Kidney (tissue), 13 donors: ENCODE measurements at regions not wholly inside any gene's neighbourhood (a gene's known extent, or its start where the extent isn't known, plus 50 kb on each side); places are given as distances from the start of the nearest gene placed in this dataset.

Source experiments
- DNase-seq, 5 donors: peaks; one replicate each; pipeline ENCODE4 v3.0.0-alpha.2; 2013 to 2020
- FAIRE-seq: peaks from 2 replicates; lab custom pipeline; 2012; peaks lifted over from hg19 to GRCh38; lab: Jason Lieb, UNC
- H3K27ac ChIP-seq, 2 donors: one replicate each; pipeline ENCODE4 v1.7.0; 2013; ENCODE audit warnings: low read depth in 2 of 2, low read length in 2 of 2, inconsistent platforms in 1 of 2
- H3K27me3 ChIP-seq: one replicate; pipeline ENCODE4 v1.7.1; 2013; ENCODE audit warnings: low read length, inconsistent platforms; ENCODE audit not compliant: control insufficient read depth, insufficient read depth
- H3K36me3 ChIP-seq, 3 donors: one replicate each; pipeline versions ENCODE4 v1.7.0 to v1.7.1; 2013; ENCODE audit warnings: low read length in 3 of 3, control low read depth in 1 of 3, inconsistent platforms in 1 of 3; ENCODE audit not compliant: insufficient read depth in 3 of 3, control insufficient read depth in 2 of 3
- H3K4me1 ChIP-seq, 3 donors: one replicate each; pipeline versions ENCODE4 v1.7.0 to v1.7.1; 2013; ENCODE audit warnings: low read length in 3 of 3, inconsistent platforms in 1 of 3, low read depth in 1 of 3; ENCODE audit not compliant: control insufficient read depth in 2 of 3, insufficient read depth in 2 of 3
- H3K4me3 ChIP-seq, 3 donors: one replicate each; pipeline versions ENCODE4 v1.7.0 to v1.8.1; 2013; ENCODE audit warnings: low read length in 3 of 3, control low read depth in 1 of 3, inconsistent platforms in 1 of 3
- H3K9ac ChIP-seq, 3 donors: one replicate each; pipeline versions ENCODE4 v1.7.0 to v1.7.1; 2013; ENCODE audit warnings: low read length in 3 of 3, control low read depth in 1 of 3, inconsistent platforms in 1 of 3
- H3K9me3 ChIP-seq, 3 donors: one replicate each; pipeline versions ENCODE4 v1.7.0 to v1.7.1; 2013; ENCODE audit warnings: low read length in 3 of 3, control low read depth in 1 of 3, inconsistent platforms in 1 of 3; ENCODE audit not compliant: control insufficient read depth in 2 of 3, insufficient read depth in 1 of 3
- intact Hi-C: fragments of 100-400 bp; cut with DNase I; formaldehyde crosslinking; loops from one replicate; pipeline ENCODE4 v1.11.1; 2022
- TF ChIP-seq, protein P1 (sequence below): IDR thresholded peaks from 3 replicates; pipeline ENCODE4 v1.5.1; 2012; ENCODE audit warnings: mild to moderate bottlenecking, moderate library complexity, borderline replicate concordance; ENCODE audit not compliant: insufficient read depth; ENCODE audit errors: extremely low read depth
- donor health status: control.
- donor health status: control.
- donor health status: control.
- donor health status: control.
- donor health status: control.
- donor health status: DM: yes; HTN: yes; CAD: no.
- donor health status: Normal renal cell carcinoma (clear cell type).

DNA sequence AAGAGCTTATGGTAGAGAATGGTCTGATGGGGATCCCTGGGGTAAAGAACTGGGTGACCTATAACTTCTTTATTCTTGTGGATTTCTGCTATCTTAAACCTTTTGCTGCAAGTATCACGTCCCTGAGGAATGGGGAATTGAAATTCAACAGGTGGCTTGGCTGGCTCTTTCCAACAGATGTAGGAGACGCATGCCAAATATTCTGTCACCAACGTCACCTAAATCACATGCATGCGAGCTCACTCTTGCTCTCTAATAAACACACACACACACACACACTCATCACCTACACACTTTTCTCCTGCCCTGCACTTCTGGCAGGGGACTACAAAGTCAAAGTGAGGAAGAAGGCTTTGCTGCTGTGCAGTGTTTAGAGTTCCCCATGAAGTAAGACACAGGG lies 145.8 kb upstream of the NECTIN3 start:
- intact Hi-C loops, result no loop called here
- H3K27ac ChIP-seq, result no peak overlapping the region
- H3K4me1 ChIP-seq, result no peaks in the 10 kb centered on the region
- H3K9ac ChIP-seq, result no peak overlapping the region
- DNase-seq (no peak), FAIRE-seq (no peak)
- H3K27me3 ChIP-seq, result no peaks in the 10 kb centered on the region
- no peaks in the 10 kb centered on the region for H3K9me3 ChIP-seq
- TF ChIP-seq, protein P1, sequence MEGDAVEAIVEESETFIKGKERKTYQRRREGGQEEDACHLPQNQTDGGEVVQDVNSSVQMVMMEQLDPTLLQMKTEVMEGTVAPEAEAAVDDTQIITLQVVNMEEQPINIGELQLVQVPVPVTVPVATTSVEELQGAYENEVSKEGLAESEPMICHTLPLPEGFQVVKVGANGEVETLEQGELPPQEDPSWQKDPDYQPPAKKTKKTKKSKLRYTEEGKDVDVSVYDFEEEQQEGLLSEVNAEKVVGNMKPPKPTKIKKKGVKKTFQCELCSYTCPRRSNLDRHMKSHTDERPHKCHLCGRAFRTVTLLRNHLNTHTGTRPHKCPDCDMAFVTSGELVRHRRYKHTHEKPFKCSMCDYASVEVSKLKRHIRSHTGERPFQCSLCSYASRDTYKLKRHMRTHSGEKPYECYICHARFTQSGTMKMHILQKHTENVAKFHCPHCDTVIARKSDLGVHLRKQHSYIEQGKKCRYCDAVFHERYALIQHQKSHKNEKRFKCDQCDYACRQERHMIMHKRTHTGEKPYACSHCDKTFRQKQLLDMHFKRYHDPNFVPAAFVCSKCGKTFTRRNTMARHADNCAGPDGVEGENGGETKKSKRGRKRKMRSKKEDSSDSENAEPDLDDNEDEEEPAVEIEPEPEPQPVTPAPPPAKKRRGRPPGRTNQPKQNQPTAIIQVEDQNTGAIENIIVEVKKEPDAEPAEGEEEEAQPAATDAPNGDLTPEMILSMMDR, result no peak
- H3K4me3 ChIP-seq, result no peak overlapping the region
- no peaks in the 10 kb centered on the region for H3K36me3 ChIP-seq

- Histone ChIP-seq H3K9ac (no peak overlapping the region), H3K27ac (no peak overlapping the region), H3K36me3 (no peaks in the 10 kb centered on the region), H3K9me3 (no peaks in the 10 kb centered on the region), H3K4me3 (no peak overlapping the region), H3K4me1 (no peaks in the 10 kb centered on the region), H3K27me3 (no peaks in the 10 kb centered on the region)
- TF ChIP-seq, protein P1, result no peak
- FAIRE-seq, result no peak
- DNase-seq, result no peak
- intact Hi-C loops, result no loop called here
Observed at GRCh38 chr3:110928016-110928662, 143.5 kb upstream of the NECTIN3 start.

GRCh38 chr3:110929816-110930215 lies 141.8 kb upstream of the NECTIN3 start:
- TF ChIP-seq, protein P1, result no peak
- Histone ChIP-seq H3K27me3 (no peaks in the 10 kb centered on the region), H3K9me3 (no peaks in the 10 kb centered on the region), H3K27ac (no peak overlapping the region), H3K36me3 (no peaks in the 10 kb centered on the region), H3K4me3 (no peak overlapping the region), H3K9ac (no peak overlapping the region), H3K4me1 (no peaks in the 10 kb centered on the region)
- FAIRE-seq (no peak), DNase-seq (no peak)
- intact Hi-C loops, result no loop called here

- TF ChIP-seq, protein P1, result no peak
- no peak overlapping the region for H3K4me3 ChIP-seq
- no peaks in the 10 kb centered on the region for H3K36me3 ChIP-seq
- H3K9me3 ChIP-seq, result no peaks in the 10 kb centered on the region
- H3K9ac ChIP-seq, result no peak overlapping the region
- no peaks in the 10 kb centered on the region for H3K27me3 ChIP-seq
- FAIRE-seq, result no peak
- intact Hi-C loops, result no loop called here
- H3K27ac ChIP-seq, result no peak overlapping the region
- DNase-seq, result no peak
- H3K4me1 ChIP-seq, result no peaks in the 10 kb centered on the region
Observed at GRCh38 chr3:110932567-110932966, 139.0 kb upstream of the NECTIN3 start.
